ENCODE measurements at regions not wholly inside any gene's neighbourhood (a gene's known extent, or its start where the extent isn't known, plus 50 kb on each side); places are given as distances from the start of the nearest gene placed in this dataset.

GRCh38 chr3:151635905-151636304 lies 97.8 kb upstream of the AADACL2 start:
- no TSS peak for BruUV-seq (replicated peaks)
- H3K9me3 Mint-ChIP-seq (ENCODE audit: unreplicated experiment) = no peaks in the 10 kb centered on the region
- CTCF ChIA-PET = no interaction called here
- DNase-seq (ENCODE audit: unreplicated experiment) = no peak
- no peaks in the 10 kb centered on the region for H3K27me3 Mint-ChIP-seq (ENCODE audit: insufficient read depth, unreplicated experiment)
- intact Hi-C loops (cut with micrococcal nuclease) = no loop called here
- no peaks in the 10 kb centered on the region for H3K36me3 Mint-ChIP-seq (ENCODE audit: insufficient read depth, unreplicated experiment)
- TF ChIP-seq CTCF (IDR thresholded peaks at IDR 0.05; ENCODE audit: unreplicated experiment) = no peak
- POLR2A ChIA-PET = no interaction called here
- no peak overlapping the region for H3K4me3 Mint-ChIP-seq (ENCODE audit: unreplicated experiment)
- no peak overlapping the region for H3K27ac Mint-ChIP-seq (ENCODE audit: low read depth, unreplicated experiment)
- peaks cover 4% of the 10 kb centered on the region for H3K4me1 Mint-ChIP-seq (ENCODE audit: insufficient read depth, unreplicated experiment)

- Mint-ChIP-seq H3K36me3 (ENCODE audit: insufficient read depth, unreplicated experiment) (no peaks in the 10 kb centered on the region), H3K4me1 (ENCODE audit: insufficient read depth, unreplicated experiment) (peaks cover 6% of the 10 kb centered on the region), H3K27ac (ENCODE audit: low read depth, unreplicated experiment) (peak overlapping the region; percentile 32), H3K9me3 (ENCODE audit: unreplicated experiment) (no peaks in the 10 kb centered on the region), H3K4me3 (ENCODE audit: unreplicated experiment) (no peak overlapping the region), H3K27me3 (ENCODE audit: insufficient read depth, unreplicated experiment) (no peaks in the 10 kb centered on the region)
- no peak for DNase-seq (ENCODE audit: unreplicated experiment)
- no TSS peak for BruUV-seq (replicated peaks)
- ChIA-PET POLR2A (no interaction called here), CTCF (no interaction called here)
- TF ChIP-seq CTCF (IDR thresholded peaks at IDR 0.05; ENCODE audit: unreplicated experiment) = no peak
- intact Hi-C loops (cut with micrococcal nuclease) = no loop called here
Observed at GRCh38 chr3:151631946-151632345, 101.8 kb upstream of the AADACL2 start.

GRCh38 chr3:151630938-151631441 lies 102.7 kb upstream of the AADACL2 start:
- no peaks in the 10 kb centered on the region for H3K36me3 Mint-ChIP-seq (ENCODE audit: insufficient read depth, unreplicated experiment)
- POLR2A ChIA-PET = interaction anchor here (1.5 kb wide), 1 partner anchor 11 kb away, joined by 3 read pairs; no protein-coding TSS in a partner anchor
- H3K9me3 Mint-ChIP-seq (ENCODE audit: unreplicated experiment) = no peaks in the 10 kb centered on the region
- no peaks in the 10 kb centered on the region for H3K27me3 Mint-ChIP-seq (ENCODE audit: insufficient read depth, unreplicated experiment)
- BruUV-seq (replicated peaks) = no TSS peak
- peaks cover 6% of the 10 kb centered on the region for H3K4me1 Mint-ChIP-seq (ENCODE audit: insufficient read depth, unreplicated experiment)
- no peak for TF ChIP-seq CTCF (IDR thresholded peaks at IDR 0.05; ENCODE audit: unreplicated experiment)
- CTCF ChIA-PET = no interaction called here
- no peak overlapping the region for H3K27ac Mint-ChIP-seq (ENCODE audit: low read depth, unreplicated experiment)
- intact Hi-C loops (cut with micrococcal nuclease) = no loop called here
- no peak for DNase-seq (ENCODE audit: unreplicated experiment)
- H3K4me3 Mint-ChIP-seq (ENCODE audit: unreplicated experiment) = no peak overlapping the region

- POLR2A ChIA-PET = interaction anchor here (1.5 kb wide), 1 partner anchor 10 kb away, joined by 3 read pairs; no protein-coding TSS in a partner anchor
- CTCF ChIA-PET = interaction anchor here (0.6 to 0.7 kb wide), 3 partner anchors 8 to 130 kb away, joined by 3 read pairs; no protein-coding TSS in a partner anchor
- intact Hi-C loops (cut with micrococcal nuclease) = no loop called here
- H3K36me3 Mint-ChIP-seq (ENCODE audit: insufficient read depth, unreplicated experiment) = no peaks in the 10 kb centered on the region
- BruUV-seq (replicated peaks) = no TSS peak
- H3K27me3 Mint-ChIP-seq (ENCODE audit: insufficient read depth, unreplicated experiment) = no peaks in the 10 kb centered on the region
- H3K27ac Mint-ChIP-seq (ENCODE audit: low read depth, unreplicated experiment) = no peak overlapping the region
- H3K4me3 Mint-ChIP-seq (ENCODE audit: unreplicated experiment) = no peak overlapping the region
- no peak for TF ChIP-seq CTCF (IDR thresholded peaks at IDR 0.05; ENCODE audit: unreplicated experiment)
- H3K4me1 Mint-ChIP-seq (ENCODE audit: insufficient read depth, unreplicated experiment) = peaks cover 6% of the 10 kb centered on the region
- no peak for DNase-seq (ENCODE audit: unreplicated experiment)
- H3K9me3 Mint-ChIP-seq (ENCODE audit: unreplicated experiment) = no peaks in the 10 kb centered on the region
Observed at GRCh38 chr3:151630035-151630434, 103.7 kb upstream of the AADACL2 start.

Measured in MCF 10A (cell line).